ENCODE measurements at regions not wholly inside any gene's neighbourhood (a gene's known extent, or its start where the extent isn't known, plus 50 kb on each side); places are given as distances from the start of the nearest gene placed in this dataset.

DNA sequence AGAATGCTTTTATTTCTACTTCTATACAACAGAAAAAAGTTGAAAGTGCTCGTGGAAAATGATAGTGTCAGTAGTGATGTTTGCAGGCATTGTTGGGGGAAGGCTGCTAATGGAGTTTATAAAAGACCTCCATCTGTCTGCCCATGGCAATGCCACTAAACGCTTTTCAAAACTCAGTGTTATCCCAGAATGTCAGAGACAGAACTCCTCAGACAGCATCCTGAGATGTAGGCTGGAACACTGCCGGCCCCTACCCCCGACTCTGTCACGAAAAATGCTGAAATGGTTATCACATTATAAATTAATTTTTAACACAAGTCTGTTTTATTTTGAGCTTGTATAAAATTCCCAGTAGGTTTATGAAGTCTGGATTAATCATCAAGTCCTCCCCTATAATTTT, 128.9 kb downstream of the HS3ST1 start:
- Histone ChIP-seq H3K9me3 (ENCODE audit: insufficient read depth, low read depth, low read length) (no peaks in the 10 kb centered on the region), H4K20me1 (ENCODE audit: insufficient read depth, low read length, poor library complexity, severe bottlenecking) (no peaks in the 10 kb centered on the region), H3K4me2 (ENCODE audit: low read depth, low read length, poor library complexity, severe bottlenecking) (no peak overlapping the region), H3K79me2 (ENCODE audit: insufficient read depth, low read length) (no peaks in the 10 kb centered on the region), H3K36me3 (ENCODE audit: insufficient read depth, low read length) (no peaks in the 10 kb centered on the region), H3K9me2 (replicated peaks; ENCODE audit: low read depth, low read length) (no peaks in the 10 kb centered on the region), H3K9ac (ENCODE audit: low read depth, low read length, poor library complexity, severe bottlenecking) (no peak overlapping the region), H3K4me1 (ENCODE audit: insufficient read depth, low read length, poor library complexity, severe bottlenecking) (peaks cover 5% of the 10 kb centered on the region), H3K27me3 (ENCODE audit: insufficient read depth, low read length, poor library complexity, severe bottlenecking) (no peaks in the 10 kb centered on the region), H2AFZ (ENCODE audit: low read length) (no peak overlapping the region), H3F3A (ENCODE audit: low read depth) (no peaks in the 10 kb centered on the region), H3K4me3 (ENCODE audit: low read length, poor library complexity, severe bottlenecking) (no peak overlapping the region)
- TF ChIP-seq EZH2phosphoT487 (IDR thresholded peaks at IDR 0.05; ENCODE audit: borderline replicate concordance) (no peak), CTCF (conservative IDR thresholded peaks at IDR 0.05; ENCODE audit: low read length) (no peak)

GRCh38 chr4:11299016-11299415, 129.7 kb downstream of the HS3ST1 start:
- H3K79me2 ChIP-seq (ENCODE audit: insufficient read depth, low read length) = no peaks in the 10 kb centered on the region
- no peaks in the 10 kb centered on the region for H3K9me3 ChIP-seq (ENCODE audit: insufficient read depth, low read depth, low read length)
- H3K4me3 ChIP-seq (ENCODE audit: low read length, poor library complexity, severe bottlenecking) = no peak overlapping the region
- no peak overlapping the region for H2AFZ ChIP-seq (ENCODE audit: low read length)
- TF ChIP-seq EZH2phosphoT487 (IDR thresholded peaks at IDR 0.05; ENCODE audit: borderline replicate concordance) = no peak
- no peak for TF ChIP-seq CTCF (conservative IDR thresholded peaks at IDR 0.05; ENCODE audit: low read length)
- no peaks in the 10 kb centered on the region for H3K27me3 ChIP-seq (ENCODE audit: insufficient read depth, low read length, poor library complexity, severe bottlenecking)
- no peaks in the 10 kb centered on the region for H3K36me3 ChIP-seq (ENCODE audit: insufficient read depth, low read length)
- H3F3A ChIP-seq (ENCODE audit: low read depth) = no peaks in the 10 kb centered on the region
- peaks cover 5% of the 10 kb centered on the region for H3K4me1 ChIP-seq (ENCODE audit: insufficient read depth, low read length, poor library complexity, severe bottlenecking)
- H3K9ac ChIP-seq (ENCODE audit: low read depth, low read length, poor library complexity, severe bottlenecking) = no peak overlapping the region
- H3K9me2 ChIP-seq (replicated peaks; ENCODE audit: low read depth, low read length) = no peaks in the 10 kb centered on the region
- H3K4me2 ChIP-seq (ENCODE audit: low read depth, low read length, poor library complexity, severe bottlenecking) = no peak overlapping the region
- no peaks in the 10 kb centered on the region for H4K20me1 ChIP-seq (ENCODE audit: insufficient read depth, low read length, poor library complexity, severe bottlenecking)

DNA sequence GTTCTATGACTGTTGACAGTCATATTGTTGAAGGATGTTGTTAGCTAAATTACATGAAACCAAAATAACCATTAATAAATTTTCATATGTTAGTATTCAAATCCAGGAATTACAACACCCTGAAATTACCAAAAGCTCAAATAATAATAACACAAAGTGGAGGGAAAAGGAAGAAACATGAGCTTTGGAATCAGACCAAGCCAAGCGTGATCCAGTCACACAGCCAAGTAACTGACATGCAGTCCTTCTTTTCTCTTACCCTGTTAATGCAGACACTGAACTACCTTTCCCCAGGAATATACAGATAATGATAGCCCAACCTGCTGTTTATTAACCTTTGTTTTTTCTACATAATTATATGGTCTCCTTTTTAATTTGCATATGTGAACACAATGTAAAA, 130.2 kb downstream of the HS3ST1 start:
- Histone ChIP-seq H3K4me1 (ENCODE audit: insufficient read depth, low read length, poor library complexity, severe bottlenecking) (peaks cover 5% of the 10 kb centered on the region), H3K9me3 (ENCODE audit: insufficient read depth, low read depth, low read length) (no peaks in the 10 kb centered on the region), H2AFZ (ENCODE audit: low read length) (no peak overlapping the region), H3K79me2 (ENCODE audit: insufficient read depth, low read length) (no peaks in the 10 kb centered on the region), H4K20me1 (ENCODE audit: insufficient read depth, low read length, poor library complexity, severe bottlenecking) (no peaks in the 10 kb centered on the region), H3K36me3 (ENCODE audit: insufficient read depth, low read length) (no peaks in the 10 kb centered on the region), H3K9ac (ENCODE audit: low read depth, low read length, poor library complexity, severe bottlenecking) (no peak overlapping the region), H3K4me2 (ENCODE audit: low read depth, low read length, poor library complexity, severe bottlenecking) (no peak overlapping the region), H3K27me3 (ENCODE audit: insufficient read depth, low read length, poor library complexity, severe bottlenecking) (no peaks in the 10 kb centered on the region), H3K4me3 (ENCODE audit: low read length, poor library complexity, severe bottlenecking) (no peak overlapping the region), H3K9me2 (replicated peaks; ENCODE audit: low read depth, low read length) (no peaks in the 10 kb centered on the region), H3F3A (ENCODE audit: low read depth) (no peaks in the 10 kb centered on the region)
- no peak for TF ChIP-seq EZH2phosphoT487 (IDR thresholded peaks at IDR 0.05; ENCODE audit: borderline replicate concordance)
- no peak for TF ChIP-seq CTCF (conservative IDR thresholded peaks at IDR 0.05; ENCODE audit: low read length)

All from Loucy (cell line).